Fibroblast of the conjunctiva (primary cell): ENCODE measurements at regions not wholly inside any gene's neighbourhood (a gene's known extent, or its start where the extent isn't known, plus 50 kb on each side); places are given as distances from the start of the nearest gene placed in this dataset.

Experiments used
- DNase-seq: peaks from one replicate; pipeline ENCODE4 v3.0.0-alpha.2; 2010; ENCODE audit warnings: low read depth

DNA sequence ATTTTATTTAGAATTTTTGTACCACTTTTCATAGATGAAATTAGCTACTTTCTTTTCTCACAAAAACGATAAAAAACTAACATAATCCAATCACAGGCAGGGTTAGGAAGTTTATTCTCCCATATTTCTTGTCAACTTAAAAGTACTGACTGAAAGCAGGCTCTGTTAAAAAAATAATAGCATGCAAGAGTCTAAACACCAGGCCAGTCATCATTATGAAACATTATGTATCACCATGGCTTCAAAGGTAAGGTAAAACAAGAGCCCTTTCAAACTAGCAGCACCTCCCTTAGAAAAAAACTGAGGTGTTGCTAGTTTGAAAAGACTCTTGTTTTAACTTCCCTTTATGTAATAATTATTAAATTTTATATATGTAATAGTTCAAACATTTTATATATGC, 848.0 kb downstream of the RNF144A start:
- DNase-seq = no peak

DNA sequence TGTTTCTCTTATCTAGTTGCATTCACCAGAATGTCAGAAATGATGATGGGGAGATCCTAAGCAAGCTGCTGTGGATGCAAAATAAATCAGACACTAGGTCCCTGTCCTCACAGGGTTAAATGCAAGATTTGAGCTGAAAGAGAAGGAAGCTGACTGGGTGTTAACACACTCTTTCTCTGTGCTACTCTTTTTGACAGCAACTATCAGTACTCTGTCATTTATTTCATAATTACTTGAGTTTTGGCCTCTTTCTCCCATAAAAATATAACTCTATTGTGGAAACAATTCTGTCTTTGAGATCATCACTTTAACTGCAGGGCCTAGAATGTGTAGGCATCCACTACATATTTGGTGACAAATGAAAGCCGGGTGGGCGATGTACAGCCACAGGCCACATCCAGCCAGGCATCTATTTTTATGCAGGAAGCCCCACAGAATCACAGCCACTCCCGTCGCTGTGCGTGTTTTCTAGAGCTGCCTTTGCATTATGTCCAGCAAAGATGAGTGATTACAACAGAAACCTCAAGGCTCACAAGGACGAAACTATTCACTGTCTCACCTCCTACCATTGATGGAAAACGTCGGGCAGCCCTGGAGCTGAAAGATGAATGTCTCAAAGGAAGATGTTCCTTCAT, 849.0 kb downstream of the RNF144A start:
- DNase-seq = no peak

DNA sequence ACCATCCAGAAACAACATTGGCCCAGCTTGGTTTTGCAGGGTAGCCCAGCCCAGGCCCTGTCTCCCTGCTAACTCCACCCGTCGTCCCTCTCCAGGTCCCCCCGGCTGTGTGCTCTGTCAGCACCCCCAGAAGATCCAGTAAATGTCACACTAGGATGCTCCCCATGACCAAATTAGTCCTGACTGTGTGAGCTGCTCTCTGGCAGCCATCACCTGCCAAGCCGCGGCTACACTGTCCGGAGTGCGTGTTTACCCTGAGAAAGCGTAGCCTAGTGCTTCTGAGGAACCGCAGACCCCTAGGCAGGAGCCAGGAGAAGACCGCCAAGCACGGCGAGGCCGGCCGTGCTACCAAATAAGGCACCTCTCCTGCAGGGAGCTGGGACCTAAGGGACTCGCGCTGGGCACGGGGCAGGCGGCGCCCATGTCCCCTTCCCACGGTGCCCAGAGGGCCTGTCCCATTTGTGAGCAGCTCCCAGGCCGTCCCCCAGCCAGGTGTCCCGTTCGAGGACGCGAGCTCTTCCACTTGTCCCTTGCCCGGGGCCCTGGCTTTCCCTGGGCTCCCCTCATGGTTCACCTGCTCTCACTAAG, 849.9 kb downstream of the RNF144A start:
- no peak for DNase-seq

DNA sequence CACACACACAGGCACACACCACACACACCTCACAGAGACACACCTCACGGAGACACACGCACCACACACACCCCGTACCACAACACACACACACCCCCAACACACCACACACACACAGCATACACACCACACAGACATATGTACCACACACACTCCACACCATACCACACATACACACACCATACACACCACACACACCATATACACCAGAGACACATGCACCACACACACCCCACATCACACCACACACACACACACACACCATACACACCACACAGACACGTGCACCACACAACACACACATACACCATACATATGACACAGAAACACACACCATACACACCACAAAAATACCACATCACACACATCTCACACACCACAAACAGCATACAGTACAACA, 850.7 kb downstream of the RNF144A start:
- DNase-seq = no peak

DNA sequence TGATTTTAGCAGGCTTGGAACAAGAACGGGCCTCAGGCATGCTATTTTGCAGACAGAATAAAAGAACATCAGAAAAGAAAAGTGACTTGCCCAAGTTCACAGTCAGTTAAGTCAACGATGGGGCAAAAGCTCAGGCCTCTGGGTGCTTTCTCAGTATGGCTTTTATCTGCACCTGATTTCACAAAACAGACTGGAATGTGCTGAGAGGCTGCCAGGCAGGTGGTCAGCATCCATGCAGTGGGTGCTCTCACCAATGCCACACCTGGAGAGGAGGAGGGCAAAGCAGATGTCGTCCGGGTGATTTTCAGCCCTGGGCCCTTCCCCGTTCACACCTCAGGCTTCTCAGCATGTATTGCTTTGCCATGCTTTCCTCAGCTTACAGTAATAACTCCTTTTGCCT, 854.6 kb downstream of the RNF144A start:
- no peak for DNase-seq

DNA sequence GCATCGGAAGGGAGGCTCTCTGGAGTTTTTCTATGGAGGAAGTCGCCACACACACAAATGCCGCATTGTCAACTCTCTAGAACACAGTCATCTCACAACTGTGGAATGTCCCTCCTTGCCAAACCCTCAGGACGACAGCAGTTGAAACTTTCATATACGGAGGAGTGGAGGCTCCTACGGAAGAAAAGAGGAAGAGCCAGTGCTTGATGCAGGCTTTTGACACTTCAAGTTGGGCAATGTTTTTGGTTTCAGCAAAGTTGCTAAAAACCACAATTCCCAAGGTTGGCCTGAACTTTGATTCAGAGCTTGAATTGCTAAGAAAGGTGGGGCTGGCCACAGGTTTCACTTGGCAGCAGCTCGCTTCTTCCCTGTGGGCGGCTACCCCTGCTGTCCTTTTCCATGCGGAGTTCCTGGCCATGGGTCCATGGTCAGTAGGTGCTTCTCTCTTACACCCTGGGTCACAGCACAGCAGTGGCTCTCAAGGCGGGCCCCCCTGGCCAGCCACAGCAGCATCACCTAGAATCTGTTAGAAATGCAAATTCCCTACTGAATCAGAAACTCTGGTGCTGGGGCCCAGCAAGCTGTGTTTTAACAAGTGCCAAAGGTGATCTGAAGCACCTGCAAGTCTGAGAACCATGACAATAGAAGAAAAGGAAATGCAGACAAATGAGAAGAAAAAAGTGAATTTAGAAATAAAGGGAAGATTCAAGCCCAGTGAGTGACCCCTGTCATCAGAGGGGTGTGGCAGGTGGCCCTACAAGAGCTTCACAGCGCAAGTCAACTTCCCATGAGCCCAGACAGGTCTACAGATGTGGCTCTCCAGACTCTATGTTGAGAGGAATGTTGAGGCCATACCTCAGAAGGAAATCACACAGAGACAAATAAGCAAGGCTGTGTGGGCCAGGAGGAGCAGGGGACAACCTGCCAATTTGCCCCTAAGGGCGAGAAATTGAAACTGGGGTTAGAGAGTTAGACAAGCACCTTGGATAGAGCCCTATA, 856.4 kb downstream of the RNF144A start:
- DNase-seq = no peak

DNA sequence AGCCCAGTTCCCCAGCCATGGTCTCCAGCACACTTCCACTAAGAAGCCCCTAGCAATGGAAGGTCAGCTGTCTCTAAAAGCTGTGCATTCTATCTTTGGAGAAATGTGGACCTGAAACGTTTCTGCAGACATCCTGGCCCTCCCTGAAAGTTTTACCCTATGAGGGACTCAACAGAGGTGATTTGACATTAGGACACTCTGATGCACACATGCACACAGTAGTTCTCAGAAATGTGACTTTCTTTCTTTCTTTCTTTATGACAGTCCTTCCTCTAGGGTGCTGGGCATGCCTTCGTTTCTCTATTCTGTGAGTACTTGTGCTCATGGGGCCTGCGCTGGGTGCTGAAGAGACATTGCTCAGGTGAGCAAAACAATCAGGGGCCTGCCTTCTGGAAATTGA, 857.3 kb downstream of the RNF144A start:
- no peak for DNase-seq

DNA sequence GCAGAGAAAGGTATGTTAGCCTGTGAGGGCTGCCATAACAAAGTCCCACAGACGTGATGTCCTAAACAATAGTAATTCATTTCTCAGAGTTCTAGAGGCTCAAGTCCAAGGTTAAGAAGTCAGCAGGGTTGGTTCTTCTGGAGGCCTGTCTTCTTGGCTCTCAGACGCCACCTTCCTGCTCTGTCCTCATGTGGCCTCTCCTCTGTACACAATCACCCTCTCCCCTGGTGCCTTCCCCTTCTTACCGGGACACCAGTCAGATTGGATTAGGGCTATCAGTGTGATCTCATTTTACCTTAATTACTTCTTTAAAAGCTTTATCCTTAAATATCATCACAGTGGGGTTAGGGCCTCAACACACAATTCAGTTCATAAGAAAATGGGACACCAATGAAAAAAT, 860.5 kb downstream of the RNF144A start:
- DNase-seq = no peak

DNA sequence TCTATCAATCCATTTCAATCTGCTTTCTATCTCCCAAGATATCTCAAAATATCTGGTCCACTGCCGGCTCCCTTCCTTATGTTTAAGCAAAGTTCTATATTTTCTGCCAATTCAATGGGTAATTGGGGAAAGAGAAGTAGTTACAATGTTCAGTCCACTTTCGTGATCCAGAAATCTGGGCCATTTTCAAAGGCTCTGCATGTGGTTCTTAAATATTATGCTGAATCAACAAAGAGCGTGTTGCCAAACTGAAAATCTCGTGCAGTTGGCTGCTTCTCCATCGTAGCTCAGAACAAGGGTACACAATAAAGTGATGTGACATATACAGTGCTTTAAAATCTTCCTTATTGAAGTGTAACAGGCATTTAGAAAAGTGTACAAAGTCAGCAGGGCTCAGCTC, 863.1 kb downstream of the RNF144A start:
- no peak for DNase-seq

DNA sequence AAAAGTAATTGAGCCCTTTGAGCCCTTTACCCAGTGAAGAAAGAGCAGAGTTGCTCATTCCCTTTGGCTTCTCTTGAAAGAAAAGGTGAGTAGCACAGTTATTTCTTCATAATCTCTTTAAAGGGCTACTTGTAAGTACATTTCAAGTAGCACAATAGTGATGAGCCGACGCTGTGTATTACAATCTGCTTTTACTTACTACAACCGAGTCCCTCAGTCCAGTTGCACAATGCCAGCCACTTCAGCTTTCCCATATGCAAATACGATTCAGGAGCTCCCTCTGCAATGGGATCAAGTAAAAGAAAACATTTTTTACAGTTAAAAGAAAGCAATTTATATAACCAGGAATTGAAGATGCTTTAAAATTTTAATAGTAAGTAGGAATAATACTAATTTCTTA, 868.5 kb downstream of the RNF144A start:
- no peak for DNase-seq

DNA sequence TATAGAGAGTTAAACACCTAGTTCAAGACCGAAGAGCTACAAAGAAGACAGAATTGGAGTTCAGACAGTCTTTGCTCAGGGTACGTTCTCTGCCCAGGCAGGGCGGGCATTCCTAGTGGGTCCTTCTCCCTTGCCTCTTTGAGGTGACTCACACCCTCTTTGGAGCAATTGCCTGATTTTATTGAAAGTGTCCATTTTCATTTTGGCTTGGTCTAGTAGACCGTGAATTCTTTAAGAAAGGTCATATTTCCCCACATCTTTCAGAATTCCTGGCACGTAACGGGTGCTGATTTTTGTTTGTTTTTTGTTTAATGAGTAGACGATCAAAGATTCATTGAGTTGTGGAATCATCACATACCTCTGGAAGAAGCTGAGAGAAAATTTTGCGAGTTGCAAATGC, 871.5 kb downstream of the RNF144A start:
- no peak for DNase-seq

DNA sequence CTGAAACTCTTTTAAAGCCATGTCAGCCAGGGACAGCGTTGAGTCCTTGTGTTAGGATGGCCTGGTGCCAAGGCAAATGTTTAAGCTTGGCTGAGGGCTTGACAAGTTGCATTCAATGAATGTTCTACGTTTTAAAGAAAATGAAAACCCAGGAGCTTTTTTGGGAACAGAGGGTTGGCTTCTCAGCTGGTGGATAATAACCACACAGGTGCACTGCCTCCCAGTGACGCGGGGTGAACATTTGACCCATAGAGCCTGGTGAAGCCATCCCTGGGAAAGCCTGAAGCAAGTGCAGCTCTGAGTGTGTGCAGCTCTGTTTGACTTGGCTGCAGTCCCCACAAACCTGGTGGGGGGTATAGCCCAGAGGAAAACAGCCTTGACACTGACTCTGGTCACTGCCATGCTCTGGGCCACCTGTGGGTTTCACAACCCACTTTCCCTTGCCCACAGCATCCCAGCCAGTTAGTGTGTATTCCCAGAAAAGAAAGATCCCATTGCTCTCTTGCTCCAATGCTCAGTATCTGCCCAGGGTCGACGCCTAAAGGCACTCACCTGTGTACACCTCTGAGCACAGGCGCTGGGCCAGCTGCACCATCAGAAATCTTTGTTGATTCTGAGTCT, 874.9 kb downstream of the RNF144A start:
- no peak for DNase-seq

DNA sequence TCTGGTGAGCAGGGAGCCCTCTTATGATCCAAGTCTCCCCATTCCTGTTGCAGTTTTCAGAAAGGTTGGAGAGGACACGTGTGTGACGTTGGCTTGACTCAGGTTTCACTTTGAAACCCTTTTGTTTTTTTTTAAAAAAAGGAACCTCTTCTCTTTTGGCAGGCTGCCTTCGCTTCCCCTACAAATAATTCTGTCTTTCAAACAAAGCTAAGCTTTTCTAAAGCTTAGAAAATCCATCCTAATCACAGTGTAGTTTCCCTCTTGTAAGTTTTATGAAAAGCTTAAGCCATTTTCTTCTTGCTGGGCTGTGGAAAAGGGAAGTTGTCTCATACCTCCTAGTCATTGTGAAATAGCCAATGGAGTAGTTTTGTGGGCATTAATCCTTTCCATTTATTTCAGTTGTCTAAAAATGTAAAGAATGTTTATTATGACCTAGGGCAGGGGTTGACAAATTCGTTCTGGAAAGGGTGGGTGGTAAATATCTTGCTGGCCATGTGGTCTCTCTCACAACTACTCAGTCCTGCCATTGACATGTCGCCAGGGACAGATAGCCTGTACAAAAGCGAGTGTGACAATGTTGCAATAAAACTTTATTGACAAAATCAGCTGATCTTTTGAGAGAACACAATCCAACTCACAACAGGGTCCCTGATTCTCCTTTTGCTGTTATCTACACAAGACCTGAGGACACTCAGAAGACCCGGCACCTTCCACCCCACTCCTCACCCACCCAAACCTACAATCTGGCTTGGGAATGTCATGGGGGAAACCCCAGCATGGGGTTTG, 878.8 kb downstream of the RNF144A start:
- DNase-seq = no peak

DNA sequence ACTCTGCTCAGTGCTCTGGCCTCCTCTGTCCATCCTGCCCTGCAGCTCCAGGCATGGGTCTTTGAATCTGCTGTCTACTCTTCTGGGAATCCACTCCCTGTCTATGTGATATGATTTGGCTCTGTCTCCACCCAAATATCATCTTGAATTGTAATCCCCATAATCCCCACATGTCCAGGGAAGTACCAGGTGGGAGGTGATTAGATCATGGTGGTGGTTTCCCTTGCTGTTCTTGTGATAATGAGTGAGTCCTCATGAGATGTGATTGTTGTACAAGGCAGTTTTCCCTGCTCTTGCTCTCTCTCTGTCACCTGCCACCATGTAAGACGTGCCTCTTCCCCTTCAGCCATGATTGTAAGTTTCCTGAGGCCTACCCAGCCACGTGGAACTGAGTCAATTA, 881.8 kb upstream of the ID2 start:
- DNase-seq = no peak

DNA sequence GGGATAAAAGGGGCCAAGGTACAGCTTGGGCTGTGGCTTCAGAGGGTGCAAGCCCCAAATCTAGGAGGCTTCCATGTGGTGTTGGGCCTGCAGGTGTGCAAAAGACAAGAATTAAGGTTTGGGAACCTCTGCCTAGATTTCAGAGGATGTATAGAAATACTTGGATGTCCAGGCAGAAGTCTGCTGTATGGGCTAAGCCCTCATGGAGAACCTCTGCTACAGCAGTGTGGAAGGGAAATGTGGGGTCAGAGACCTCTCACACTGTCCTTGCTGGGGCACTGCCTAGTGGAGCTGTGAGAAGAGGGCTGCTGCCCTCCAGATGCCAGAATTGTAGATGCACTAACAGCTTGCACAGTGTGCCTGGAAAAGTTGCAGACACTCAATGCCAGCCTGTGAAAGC, 880.6 kb upstream of the ID2 start:
- DNase-seq = no peak

DNA sequence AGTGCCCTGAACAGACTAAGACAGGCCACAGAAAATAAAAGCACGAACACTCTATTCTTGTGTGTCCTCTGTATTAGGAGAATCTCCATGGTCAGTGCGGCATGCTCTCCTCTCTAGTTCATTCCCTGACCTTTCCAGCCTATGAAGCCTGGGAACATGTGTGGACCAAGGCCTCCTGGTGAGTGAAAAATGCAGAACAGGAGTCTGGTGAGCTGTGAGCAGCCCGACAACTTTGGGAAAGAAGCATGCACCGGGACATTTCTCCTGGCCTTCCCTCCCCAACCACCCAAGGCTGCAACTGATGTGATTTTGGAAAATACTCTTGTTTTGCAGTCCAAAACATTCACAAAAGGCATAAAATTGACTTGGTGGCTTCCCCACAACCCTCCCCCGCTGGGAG, 878.3 kb upstream of the ID2 start:
- no peak for DNase-seq

DNA sequence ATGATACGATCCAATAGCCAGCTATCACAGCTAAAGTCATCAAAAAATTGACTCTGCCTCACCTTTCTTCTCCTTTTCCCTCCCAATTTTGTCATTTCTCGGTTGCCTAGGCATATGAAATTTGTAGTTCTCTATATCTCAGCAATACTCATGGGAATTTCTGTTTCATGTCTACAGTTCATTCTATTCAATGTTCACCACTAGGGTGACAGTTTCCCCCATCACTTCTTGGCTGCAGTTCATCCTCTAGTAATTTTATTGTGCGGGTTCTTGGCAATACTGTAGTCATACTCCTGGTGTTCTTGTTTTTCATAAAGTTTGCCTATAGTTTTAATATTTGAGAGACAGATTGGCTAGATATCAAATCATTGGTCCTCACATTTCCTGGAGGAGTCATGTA, 872.2 kb upstream of the ID2 start:
- DNase-seq = no peak

DNA sequence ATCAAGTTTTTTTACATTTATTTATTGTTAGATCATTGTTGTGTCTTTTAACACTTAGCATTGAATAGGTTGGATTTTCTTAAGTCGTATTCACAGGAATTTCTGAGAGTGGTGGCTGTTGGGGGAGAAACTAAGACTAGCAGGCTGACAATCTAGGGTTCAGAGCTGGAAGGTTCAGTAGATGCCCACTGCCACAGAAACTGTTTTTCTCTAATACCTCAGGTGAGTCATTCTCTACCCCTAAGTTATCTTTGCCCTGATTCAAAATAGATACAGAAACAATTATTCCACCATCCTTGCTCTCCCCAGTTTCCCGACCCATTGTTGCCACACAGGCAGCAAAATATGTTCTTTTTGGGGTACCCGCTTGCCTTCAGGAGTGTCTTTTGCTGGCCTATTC, 870.8 kb upstream of the ID2 start:
- DNase-seq = no peak

DNA sequence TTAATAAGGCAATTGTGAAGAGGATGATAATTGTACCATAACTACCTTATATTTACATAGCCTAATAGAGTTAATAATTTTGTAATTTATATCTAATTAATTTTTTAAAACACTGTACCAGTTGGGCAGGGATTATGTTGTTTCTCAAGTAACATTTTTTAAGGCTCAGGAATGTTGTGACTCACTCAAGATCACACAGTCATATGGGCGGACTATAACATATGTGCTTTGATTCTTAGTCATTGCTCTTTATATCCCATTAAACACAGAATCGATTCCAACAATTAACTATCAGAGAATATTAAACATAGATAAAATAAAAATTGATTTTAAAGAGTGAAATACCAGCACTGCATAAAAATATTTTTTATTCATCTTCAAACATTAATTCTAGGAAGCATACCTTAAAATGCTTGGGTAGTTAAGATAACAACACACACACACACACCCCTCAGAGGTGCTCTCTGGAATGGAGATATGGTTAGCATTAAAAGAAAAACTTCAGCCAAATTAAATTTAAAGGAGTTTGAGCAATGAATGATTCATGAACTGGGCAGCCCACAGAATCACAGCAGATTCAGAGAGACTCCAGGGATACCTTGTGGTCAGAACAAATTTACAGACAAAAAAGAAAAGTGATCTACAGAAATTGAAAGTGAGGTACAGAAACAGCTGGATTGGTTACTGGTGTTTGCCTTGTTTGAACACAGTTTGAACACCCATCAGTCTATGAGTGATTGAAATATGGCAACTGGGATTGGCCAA, 869.4 kb upstream of the ID2 start:
- peak; percentile 28 for DNase-seq

DNA sequence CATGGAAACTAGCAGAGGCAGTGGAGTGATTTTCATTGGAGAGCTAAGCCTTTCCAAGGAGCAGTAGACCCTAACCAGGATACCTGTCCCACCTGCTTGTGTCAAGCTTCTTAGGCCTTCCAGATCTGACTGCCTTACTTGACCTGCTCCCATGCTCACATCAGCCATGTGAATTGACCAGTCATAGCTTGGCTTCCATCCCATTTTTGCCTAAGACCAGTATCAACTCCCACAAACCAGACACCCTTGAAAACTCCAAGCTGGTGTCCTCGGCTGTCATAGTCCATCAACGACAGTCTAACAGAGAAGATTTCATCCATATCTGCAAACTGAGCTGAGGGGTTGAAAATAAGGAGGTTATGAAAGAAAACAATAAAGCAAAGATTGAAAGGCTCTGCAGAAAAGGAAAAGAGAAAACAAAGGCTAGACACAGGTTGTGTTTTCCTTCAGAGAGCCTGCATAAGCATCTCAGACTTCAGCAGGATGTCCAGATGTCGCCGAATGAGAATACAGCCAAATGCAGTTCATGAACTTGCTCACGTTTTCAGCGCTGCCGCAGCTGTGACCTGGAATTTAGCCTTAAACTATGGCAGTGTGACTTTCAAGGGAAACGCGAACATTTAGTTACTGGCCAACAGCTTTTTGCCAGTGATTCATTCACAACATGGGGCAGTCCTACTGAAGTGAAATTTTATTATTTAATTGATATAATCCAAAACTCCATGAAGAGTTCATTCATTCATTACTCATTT, 868.1 kb upstream of the ID2 start:
- no peak for DNase-seq
